HPDE6-E6E7 (cell line): ENCODE measurements at regions not wholly inside any gene's neighbourhood (a gene's known extent, or its start where the extent isn't known, plus 50 kb on each side); places are given as distances from the start of the nearest gene placed in this dataset.

ENCODE experiments used
- DNase-seq: peaks from one replicate; pipeline ENCODE4 v3.0.0; 2011; ENCODE audit warnings: missing footprints; ENCODE audit errors: extremely low spot score

- DNase-seq: no peak
Observed at GRCh38 chr20:58139849-58140786, 88.3 kb downstream of the ANKRD60 start.

GRCh38 chr20:58138395-58138794 is 90.1 kb downstream of the ANKRD60 start:
- DNase-seq: no peak

- DNase-seq: no peak
Observed at GRCh38 chr20:58137651-58138265, 90.7 kb downstream of the ANKRD60 start.

GRCh38 chr20:58137236-58137635 is 91.2 kb downstream of the ANKRD60 start:
- no peak for DNase-seq

GRCh38 chr20:58136149-58136484 is 92.3 kb downstream of the ANKRD60 start:
- no peak for DNase-seq

GRCh38 chr20:58135441-58136148 is 92.9 kb downstream of the ANKRD60 start:
- peak; percentile 88 for DNase-seq

GRCh38 chr20:58133020-58133808 is 95.2 kb downstream of the ANKRD60 start:
- DNase-seq: no peak

- peak; percentile 79 for DNase-seq
Observed at GRCh38 chr20:58131551-58132142, 96.8 kb downstream of the ANKRD60 start.

- DNase-seq: no peak
Observed at GRCh38 chr20:58131151-58131550, 97.3 kb downstream of the ANKRD60 start.

GRCh38 chr20:58130581-58130980 is 97.9 kb downstream of the ANKRD60 start:
- DNase-seq: no peak

- DNase-seq: no peak
Observed at GRCh38 chr20:58130156-58130555, 98.3 kb downstream of the ANKRD60 start.

GRCh38 chr20:58129721-58130151 is 98.7 kb downstream of the ANKRD60 start:
- no peak for DNase-seq

- no peak for DNase-seq
Observed at GRCh38 chr20:58128635-58129625, 99.5 kb downstream of the ANKRD60 start.

- DNase-seq: peak; percentile 94
Observed at GRCh38 chr20:58127701-58128111, 100.7 kb downstream of the ANKRD60 start.

- DNase-seq: no peak
Observed at GRCh38 chr20:58125726-58126125, 102.7 kb downstream of the ANKRD60 start.

- DNase-seq: no peak
Observed at GRCh38 chr20:58117944-58118343, 110.5 kb downstream of the ANKRD60 start.

- DNase-seq: no peak
Observed at GRCh38 chr20:58116505-58116904, 111.9 kb downstream of the ANKRD60 start.

GRCh38 chr20:58113716-58114115 is 114.7 kb downstream of the ANKRD60 start:
- DNase-seq: no peak

- peak; percentile 99 for DNase-seq
Observed at GRCh38 chr20:58112017-58112781, 116.3 kb downstream of the ANKRD60 start.
